ENCODE measurements at regions not wholly inside any gene's neighbourhood (a gene's known extent, or its start where the extent isn't known, plus 50 kb on each side); places are given as distances from the start of the nearest gene placed in this dataset.

GRCh38 chr5:166881802-166882201, 1409.6 kb upstream of the WWC1 start:
- TF ChIP-seq CTCF (optimal IDR thresholded peaks at IDR 0.05 in 1 of 3, IDR thresholded peaks at IDR 0.05 in 1 of 3, conservative IDR thresholded peaks at IDR 0.05 in 1 of 3; ENCODE audit: extremely low read depth in 1 of 3, insufficient read depth in 2 of 3, low read length in 3 of 3) = no peak
- TF ChIP-seq EZH2 (IDR thresholded peaks at IDR 0.05; ENCODE audit: low read length) = no peak

Measured in keratinocyte (primary cell).